ENCODE measurements at regions not wholly inside any gene's neighbourhood (a gene's known extent, or its start where the extent isn't known, plus 50 kb on each side); places are given as distances from the start of the nearest gene placed in this dataset.

GRCh38 chr4:136241221-136241986 is 1290.9 kb downstream of the PCDH18 start:
- TF ChIP-seq ZBTB7A (IDR thresholded peaks at IDR 0.05; ENCODE audit: low read depth) = no peak
- no peak for TF ChIP-seq TCF12 (IDR thresholded peaks at IDR 0.05; ENCODE audit: low read depth)
- no peak for TF ChIP-seq EP300 (IDR thresholded peaks at IDR 0.05; ENCODE audit: borderline replicate concordance)
- no peak for TF ChIP-seq NFIC (IDR thresholded peaks at IDR 0.05)

- TF ChIP-seq NFIC (IDR thresholded peaks at IDR 0.05) (no peak), EGR1 (IDR thresholded peaks at IDR 0.05) (no peak), TEAD4 (IDR thresholded peaks at IDR 0.05) (no peak), EP300 (IDR thresholded peaks at IDR 0.05; ENCODE audit: borderline replicate concordance) (no peak), USF1 (IDR thresholded peaks at IDR 0.05) (no peak), TAF1 (IDR thresholded peaks at IDR 0.05; ENCODE audit: low read depth) (no peak), YY1 (IDR thresholded peaks at IDR 0.05; ENCODE audit: low read depth) (no peak), CREB1 (IDR thresholded peaks at IDR 0.05; ENCODE audit: low read depth) (no peak), MAX (IDR thresholded peaks at IDR 0.05) (no peak), CEBPB (IDR thresholded peaks at IDR 0.05) (no peak), FOXM1 (IDR thresholded peaks at IDR 0.05; ENCODE audit: borderline replicate concordance, low read depth) (no peak), ZBTB7A (IDR thresholded peaks at IDR 0.05; ENCODE audit: low read depth) (no peak), REST (IDR thresholded peaks at IDR 0.05; ENCODE audit: low read depth) (no peak)
Measured at GRCh38 chr4:136227315-136227714, 1305.0 kb downstream of the PCDH18 start.

- TF ChIP-seq CREB1 (IDR thresholded peaks at IDR 0.05; ENCODE audit: low read depth) (no peak), CEBPB (IDR thresholded peaks at IDR 0.05) (no peak), REST (IDR thresholded peaks at IDR 0.05; ENCODE audit: low read depth) (no peak), TEAD4 (IDR thresholded peaks at IDR 0.05) (no peak), TAF1 (IDR thresholded peaks at IDR 0.05; ENCODE audit: low read depth) (no peak), TCF12 (IDR thresholded peaks at IDR 0.05; ENCODE audit: low read depth) (no peak), MAX (IDR thresholded peaks at IDR 0.05) (no peak), EGR1 (IDR thresholded peaks at IDR 0.05) (no peak), ZBTB7A (IDR thresholded peaks at IDR 0.05; ENCODE audit: low read depth) (no peak), YY1 (IDR thresholded peaks at IDR 0.05; ENCODE audit: low read depth) (no peak), FOXM1 (IDR thresholded peaks at IDR 0.05; ENCODE audit: borderline replicate concordance, low read depth) (no peak), EP300 (IDR thresholded peaks at IDR 0.05; ENCODE audit: borderline replicate concordance) (no peak), USF1 (IDR thresholded peaks at IDR 0.05) (no peak)
Measured at GRCh38 chr4:136219592-136220125, 1312.6 kb downstream of the PCDH18 start.

GRCh38 chr4:136203199-136203598 is 1329.1 kb downstream of the PCDH18 start:
- TF ChIP-seq ZBTB7A (IDR thresholded peaks at IDR 0.05; ENCODE audit: low read depth) (no peak), TAF1 (IDR thresholded peaks at IDR 0.05; ENCODE audit: low read depth) (no peak), TEAD4 (IDR thresholded peaks at IDR 0.05) (no peak), CEBPB (IDR thresholded peaks at IDR 0.05) (no peak)

GRCh38 chr4:136198358-136198757 is 1333.9 kb downstream of the PCDH18 start:
- no peak for TF ChIP-seq NFIC (IDR thresholded peaks at IDR 0.05)

GRCh38 chr4:136194962-136195361 is 1337.3 kb downstream of the PCDH18 start:
- TF ChIP-seq MAX (IDR thresholded peaks at IDR 0.05) (no peak), TAF1 (IDR thresholded peaks at IDR 0.05; ENCODE audit: low read depth) (no peak), FOXM1 (IDR thresholded peaks at IDR 0.05; ENCODE audit: borderline replicate concordance, low read depth) (no peak), TEAD4 (IDR thresholded peaks at IDR 0.05) (no peak), TCF12 (IDR thresholded peaks at IDR 0.05; ENCODE audit: low read depth) (no peak), ZBTB7A (IDR thresholded peaks at IDR 0.05; ENCODE audit: low read depth) (no peak), EGR1 (IDR thresholded peaks at IDR 0.05) (no peak), NFIC (IDR thresholded peaks at IDR 0.05) (no peak), REST (IDR thresholded peaks at IDR 0.05; ENCODE audit: low read depth) (no peak), CREB1 (IDR thresholded peaks at IDR 0.05; ENCODE audit: low read depth) (no peak)

Data from Ishikawa (cell line).